Spleen (tissue), 7 donors: ENCODE measurements at regions not wholly inside any gene's neighbourhood (a gene's known extent, or its start where the extent isn't known, plus 50 kb on each side); places are given as distances from the start of the nearest gene placed in this dataset.

Experiments
- POLR2A ChIP-seq, 3 donors: fragments of 450-650 bp; IDR thresholded peaks; one replicate each; pipeline ENCODE4 v1.5.1; 2017; ENCODE audit warnings: antibody characterized with exemption in 3 of 3, mild to moderate bottlenecking in 1 of 3
- TF ChIP-seq, protein P1 (sequence below), 11 experiments: fragments of 200-600 bp in 7 of 11; fragments of 450-650 bp in 4 of 11; sonication (generic) in 4 of 11; IDR thresholded peaks in 8 of 11; conservative IDR thresholded peaks in 3 of 11; 1 replicate in 7 of 11; 2 replicates in 4 of 11; pipeline versions ENCODE4 v1.4.0 to v1.8.0; 2016 to 2021; ENCODE audit warnings: antibody characterized with exemption in 11 of 11, inconsistent platforms in 4 of 11, mild to moderate bottlenecking in 1 of 11
- donor health status: DM: no; HTN: no; CAD: no; lungs with moderate emphysema.
- donor health status: DM: no; HTN: no; CAD: no.
- donor health status: DM: no; HTN: no; CAD: no.

DNA sequence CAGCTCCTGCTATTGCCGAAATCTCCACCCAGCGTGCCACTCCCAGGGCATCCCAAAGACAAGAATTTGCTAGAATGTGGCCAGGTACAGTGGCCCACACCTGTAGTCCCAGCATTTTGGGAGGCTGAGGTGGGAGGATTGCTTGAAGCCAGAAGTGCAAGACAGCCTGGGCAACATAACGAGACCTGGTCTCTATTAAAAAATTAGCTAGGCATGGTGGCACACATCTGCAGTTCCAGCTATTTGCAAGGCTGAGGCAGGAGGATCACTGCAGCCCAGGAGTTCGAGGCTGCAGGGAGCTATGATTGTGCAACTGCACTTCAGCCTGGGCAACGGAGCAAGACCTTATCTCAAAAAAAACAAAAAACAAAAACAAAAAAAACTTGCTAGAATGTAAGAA is 73.3 kb upstream of the LYZL2 start:
- TF ChIP-seq, protein P1, sequence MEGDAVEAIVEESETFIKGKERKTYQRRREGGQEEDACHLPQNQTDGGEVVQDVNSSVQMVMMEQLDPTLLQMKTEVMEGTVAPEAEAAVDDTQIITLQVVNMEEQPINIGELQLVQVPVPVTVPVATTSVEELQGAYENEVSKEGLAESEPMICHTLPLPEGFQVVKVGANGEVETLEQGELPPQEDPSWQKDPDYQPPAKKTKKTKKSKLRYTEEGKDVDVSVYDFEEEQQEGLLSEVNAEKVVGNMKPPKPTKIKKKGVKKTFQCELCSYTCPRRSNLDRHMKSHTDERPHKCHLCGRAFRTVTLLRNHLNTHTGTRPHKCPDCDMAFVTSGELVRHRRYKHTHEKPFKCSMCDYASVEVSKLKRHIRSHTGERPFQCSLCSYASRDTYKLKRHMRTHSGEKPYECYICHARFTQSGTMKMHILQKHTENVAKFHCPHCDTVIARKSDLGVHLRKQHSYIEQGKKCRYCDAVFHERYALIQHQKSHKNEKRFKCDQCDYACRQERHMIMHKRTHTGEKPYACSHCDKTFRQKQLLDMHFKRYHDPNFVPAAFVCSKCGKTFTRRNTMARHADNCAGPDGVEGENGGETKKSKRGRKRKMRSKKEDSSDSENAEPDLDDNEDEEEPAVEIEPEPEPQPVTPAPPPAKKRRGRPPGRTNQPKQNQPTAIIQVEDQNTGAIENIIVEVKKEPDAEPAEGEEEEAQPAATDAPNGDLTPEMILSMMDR (IDR thresholded peaks at IDR 0.05 in 8 of 11, conservative IDR thresholded peaks at IDR 0.05 in 3 of 11), result no peak
- no peak for TF ChIP-seq POLR2A (IDR thresholded peaks at IDR 0.05)
